Mesothelial cell of epicardium (in vitro differentiated cells): ENCODE measurements at regions not wholly inside any gene's neighbourhood (a gene's known extent, or its start where the extent isn't known, plus 50 kb on each side); places are given as distances from the start of the nearest gene placed in this dataset.

Experiments
- DNase-seq, 2 experiments: peaks; one replicate each; pipeline ENCODE4 v3.0.0; 2021; ENCODE audit warnings: low spot score in 2 of 2; ENCODE audit not compliant: unreplicated experiment in 2 of 2
- H3K27ac Mint-ChIP-seq: 2 replicates; pipeline ENCODE4 v1.8.0; 2021; ENCODE audit warnings: mixed read lengths
- H3K27me3 Mint-ChIP-seq: 2 replicates; pipeline ENCODE4 v1.8.0; 2021; ENCODE audit warnings: low read depth, mixed read lengths
- H3K36me3 Mint-ChIP-seq: 2 replicates; pipeline ENCODE4 v1.8.0; 2021; ENCODE audit warnings: mixed read lengths
- H3K4me1 Mint-ChIP-seq: 2 replicates; pipeline ENCODE4 v1.8.0; 2021; ENCODE audit warnings: mixed read lengths
- H3K4me3 Mint-ChIP-seq: 2 replicates; pipeline ENCODE4 v1.8.0; 2021; ENCODE audit warnings: mild to moderate bottlenecking, moderate library complexity, mixed read lengths
- H3K9me3 Mint-ChIP-seq: 2 replicates; pipeline ENCODE4 v1.8.0; 2021; ENCODE audit warnings: mixed read lengths
- TF ChIP-seq, protein P1 (sequence below): fragments of 200-600 bp; sonication (generic); IDR thresholded peaks from one replicate; pipeline ENCODE4 v1.5.0; 2021; ENCODE audit warnings: antibody characterized with exemption; ENCODE audit not compliant: unreplicated experiment

DNA sequence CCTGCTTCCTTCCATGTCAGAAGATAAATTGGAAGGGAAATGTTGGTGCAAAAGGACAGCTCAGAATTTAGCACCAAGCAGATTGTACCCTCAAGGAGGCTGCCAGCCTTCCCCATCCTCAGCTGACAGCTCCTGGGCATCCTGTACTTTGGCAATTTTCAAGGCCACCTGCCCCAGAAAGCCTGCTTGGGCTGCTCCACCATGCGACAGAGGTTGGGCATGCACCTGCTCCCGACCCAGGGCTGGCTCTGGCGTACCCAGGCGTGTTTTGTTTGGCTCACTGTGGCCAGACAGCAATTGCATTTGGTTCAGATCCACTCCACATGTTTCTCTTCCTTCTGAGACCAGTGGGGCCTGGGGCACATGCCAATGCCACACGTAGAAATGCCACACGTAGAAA, 547.8 kb downstream of the NPHP4 start:
- H3K9me3 Mint-ChIP-seq: peaks cover 4% of the 10 kb centered on the region
- H3K27me3 Mint-ChIP-seq: peaks cover 71% of the 10 kb centered on the region
- DNase-seq: no peak
- H3K36me3 Mint-ChIP-seq: no peaks in the 10 kb centered on the region
- no peak overlapping the region for H3K4me3 Mint-ChIP-seq
- H3K27ac Mint-ChIP-seq: no peak overlapping the region
- H3K4me1 Mint-ChIP-seq: no peaks in the 10 kb centered on the region
- TF ChIP-seq, protein P1, sequence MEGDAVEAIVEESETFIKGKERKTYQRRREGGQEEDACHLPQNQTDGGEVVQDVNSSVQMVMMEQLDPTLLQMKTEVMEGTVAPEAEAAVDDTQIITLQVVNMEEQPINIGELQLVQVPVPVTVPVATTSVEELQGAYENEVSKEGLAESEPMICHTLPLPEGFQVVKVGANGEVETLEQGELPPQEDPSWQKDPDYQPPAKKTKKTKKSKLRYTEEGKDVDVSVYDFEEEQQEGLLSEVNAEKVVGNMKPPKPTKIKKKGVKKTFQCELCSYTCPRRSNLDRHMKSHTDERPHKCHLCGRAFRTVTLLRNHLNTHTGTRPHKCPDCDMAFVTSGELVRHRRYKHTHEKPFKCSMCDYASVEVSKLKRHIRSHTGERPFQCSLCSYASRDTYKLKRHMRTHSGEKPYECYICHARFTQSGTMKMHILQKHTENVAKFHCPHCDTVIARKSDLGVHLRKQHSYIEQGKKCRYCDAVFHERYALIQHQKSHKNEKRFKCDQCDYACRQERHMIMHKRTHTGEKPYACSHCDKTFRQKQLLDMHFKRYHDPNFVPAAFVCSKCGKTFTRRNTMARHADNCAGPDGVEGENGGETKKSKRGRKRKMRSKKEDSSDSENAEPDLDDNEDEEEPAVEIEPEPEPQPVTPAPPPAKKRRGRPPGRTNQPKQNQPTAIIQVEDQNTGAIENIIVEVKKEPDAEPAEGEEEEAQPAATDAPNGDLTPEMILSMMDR: no peak

DNA sequence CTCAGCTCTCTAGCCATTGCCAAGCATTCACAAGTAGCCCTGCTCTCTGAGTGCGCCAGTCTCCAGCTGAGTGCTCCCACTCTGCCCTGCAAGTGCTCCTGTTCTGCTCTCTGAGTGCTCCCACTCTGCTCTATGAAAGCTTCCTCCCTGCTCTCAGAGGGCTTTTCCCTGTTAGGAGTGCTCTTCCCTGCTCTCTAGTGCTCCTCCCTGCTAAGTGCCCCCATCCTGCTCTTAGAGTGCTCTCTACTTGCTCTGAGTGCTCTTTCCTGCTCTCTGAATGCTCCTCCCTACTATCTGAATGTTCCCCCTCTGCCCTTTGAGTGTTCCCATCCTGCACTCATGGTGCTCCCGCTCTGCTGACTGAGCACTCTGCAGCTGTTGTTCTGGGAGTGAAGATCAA, 555.4 kb downstream of the NPHP4 start:
- peaks cover 2% of the 10 kb centered on the region for H3K4me1 Mint-ChIP-seq
- H3K27ac Mint-ChIP-seq: no peak overlapping the region
- H3K27me3 Mint-ChIP-seq: peaks cover 70% of the 10 kb centered on the region
- H3K9me3 Mint-ChIP-seq: peaks cover 26% of the 10 kb centered on the region
- no peak for DNase-seq
- no peak overlapping the region for H3K4me3 Mint-ChIP-seq
- no peaks in the 10 kb centered on the region for H3K36me3 Mint-ChIP-seq
- TF ChIP-seq, protein P1: no peak

DNA sequence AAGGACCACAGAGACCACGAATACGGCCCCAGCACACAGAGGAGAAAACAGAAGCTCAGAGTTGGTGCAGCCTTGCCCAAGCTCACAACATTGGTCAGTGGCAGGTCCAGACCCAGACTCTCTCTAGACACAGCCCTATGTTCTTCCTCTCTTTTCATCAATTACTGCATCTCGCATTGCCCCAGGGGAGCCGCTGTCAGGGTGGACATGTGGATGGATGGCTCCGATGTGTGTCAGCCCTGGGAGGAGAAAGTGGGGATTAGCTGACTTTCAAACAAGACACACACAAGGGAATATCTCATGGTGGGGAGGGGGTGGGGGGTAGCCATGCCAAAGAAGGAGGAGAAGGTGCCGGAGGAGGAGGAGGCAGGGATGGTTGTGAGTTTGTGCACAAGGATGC, 556.8 kb downstream of the NPHP4 start:
- Mint-ChIP-seq H3K9me3 (peaks cover 26% of the 10 kb centered on the region), H3K27me3 (peaks cover 72% of the 10 kb centered on the region), H3K4me1 (peaks cover 9% of the 10 kb centered on the region), H3K4me3 (no peak overlapping the region), H3K36me3 (no peaks in the 10 kb centered on the region), H3K27ac (no peak overlapping the region)
- TF ChIP-seq, protein P1: no peak
- no peak for DNase-seq

DNA sequence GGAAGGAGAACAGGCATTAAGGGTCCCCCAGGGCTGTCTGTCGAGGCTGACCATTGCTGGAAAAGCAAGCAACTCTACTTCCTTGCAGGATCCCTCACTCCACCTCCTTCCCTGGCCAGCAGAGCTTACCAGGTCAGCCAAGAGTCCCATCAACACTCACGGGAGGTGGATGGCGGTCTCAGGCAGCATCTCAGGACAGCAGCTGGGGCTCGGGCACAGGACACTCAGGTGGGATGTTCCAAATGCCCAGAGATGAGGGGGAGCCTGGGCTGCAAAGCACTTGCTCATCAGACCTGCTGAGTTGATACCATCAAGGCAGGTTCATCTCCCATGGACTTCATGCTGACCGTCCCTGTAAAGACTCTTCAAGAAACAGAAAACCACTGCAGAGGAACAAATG, 559.8 kb downstream of the NPHP4 start:
- no peaks in the 10 kb centered on the region for H3K36me3 Mint-ChIP-seq
- peaks cover 11% of the 10 kb centered on the region for H3K4me1 Mint-ChIP-seq
- TF ChIP-seq, protein P1: no peak
- no peak overlapping the region for H3K4me3 Mint-ChIP-seq
- peaks cover 6% of the 10 kb centered on the region for H3K9me3 Mint-ChIP-seq
- H3K27ac Mint-ChIP-seq: no peak overlapping the region
- DNase-seq: no peak
- H3K27me3 Mint-ChIP-seq: peaks cover 90% of the 10 kb centered on the region

DNA sequence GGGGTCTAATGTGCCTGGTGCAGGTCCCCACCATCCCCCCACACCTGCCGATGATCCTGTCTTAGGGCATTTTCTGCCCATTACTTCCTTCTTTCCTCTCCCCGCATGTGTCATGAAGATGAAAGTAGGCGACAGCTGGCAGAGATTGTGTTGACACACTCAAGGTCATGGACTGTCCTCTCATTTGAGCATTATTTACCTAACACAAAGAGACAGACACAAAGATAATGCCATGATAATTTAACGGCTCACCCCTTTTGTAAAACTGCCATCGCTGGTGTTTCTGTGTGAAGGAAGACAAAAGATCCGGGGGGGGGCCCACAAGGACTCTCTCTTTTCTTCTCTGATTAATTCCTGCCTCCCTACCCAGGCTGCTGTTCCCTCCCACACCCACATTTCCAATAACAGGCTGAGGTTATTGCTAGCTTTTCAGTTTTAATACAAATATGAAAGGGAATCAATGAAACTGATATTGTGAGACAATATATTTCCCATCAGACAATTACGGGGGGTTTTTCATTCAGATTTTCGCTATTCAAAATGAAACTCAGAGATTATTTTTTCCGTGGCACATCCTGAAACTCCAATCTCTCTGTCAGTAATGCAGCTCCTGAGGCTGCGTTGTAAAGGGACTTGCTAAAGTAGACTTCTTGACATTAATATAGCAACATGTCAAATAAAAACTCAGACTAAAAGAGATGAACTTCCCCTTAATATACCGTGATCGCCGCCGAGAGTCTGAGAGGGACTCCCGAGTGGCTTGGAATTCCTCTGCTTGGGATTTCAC, 561.1 kb downstream of the NPHP4 start:
- Mint-ChIP-seq H3K4me1 (peaks cover 11% of the 10 kb centered on the region), H3K4me3 (no peak overlapping the region), H3K27ac (no peak overlapping the region), H3K36me3 (no peaks in the 10 kb centered on the region), H3K9me3 (no peaks in the 10 kb centered on the region), H3K27me3 (peaks cover 88% of the 10 kb centered on the region)
- DNase-seq: no peak
- TF ChIP-seq, protein P1: no peak
